Testis (tissue), 2 donors: ENCODE measurements at regions not wholly inside any gene's neighbourhood (a gene's known extent, or its start where the extent isn't known, plus 50 kb on each side); places are given as distances from the start of the nearest gene placed in this dataset.

Source experiments
- CTCF ChIP-seq, 3 experiments: fragments of 450-650 bp in 2 of 3; fragments of 200-600 bp in 1 of 3; sonication (generic) in 1 of 3; IDR thresholded peaks; one replicate each; pipeline ENCODE4 v1.5.1; 2016 to 2019; ENCODE audit warnings: antibody characterized with exemption in 3 of 3, mild to moderate bottlenecking in 2 of 3, moderate library complexity in 1 of 3
- POLR2A ChIP-seq: fragments of 450-650 bp; IDR thresholded peaks from one replicate; pipeline ENCODE4 v1.6.1; 2017; ENCODE audit warnings: antibody characterized with exemption, mild to moderate bottlenecking, moderate library complexity

DNA sequence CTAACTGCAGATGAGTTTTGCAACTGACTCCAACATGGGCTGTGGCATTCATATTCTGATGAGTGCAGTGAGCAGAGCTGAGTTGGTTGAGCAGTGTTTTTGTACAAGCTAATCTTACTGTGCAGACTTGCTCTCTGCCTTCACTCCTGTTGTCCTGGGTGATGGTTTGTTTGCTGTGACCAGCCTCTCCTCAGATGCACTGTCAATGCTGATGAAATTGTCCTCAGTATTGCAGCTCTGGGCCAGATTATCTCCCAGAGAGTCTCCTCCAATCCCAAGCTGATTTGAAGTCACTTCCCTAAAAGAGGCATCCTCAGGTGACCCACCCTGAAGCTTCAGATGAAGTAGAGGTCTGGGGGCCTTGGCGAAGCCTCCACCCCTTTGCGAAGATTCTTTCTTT, 581.8 kb downstream of the ACTL7B start:
- no peak for TF ChIP-seq CTCF (IDR thresholded peaks at IDR 0.05)
- TF ChIP-seq POLR2A: no peak
